ENCODE measurements at regions not wholly inside any gene's neighbourhood (a gene's known extent, or its start where the extent isn't known, plus 50 kb on each side); places are given as distances from the start of the nearest gene placed in this dataset.

- Histone ChIP-seq H3K9ac (no peak overlapping the region), H2AFZ (ENCODE audit: low read depth) (no peak overlapping the region), H3K4me1 (ENCODE audit: low read depth, poor library complexity, severe bottlenecking) (no peaks in the 10 kb centered on the region), H3K36me3 (ENCODE audit: insufficient read depth) (no peaks in the 10 kb centered on the region), H3K27me3 (ENCODE audit: insufficient read depth, low read depth) (no peaks in the 10 kb centered on the region), H3K4me3 (IDR thresholded peaks at IDR 0.05; ENCODE audit: insufficient read depth, low read depth, low read length) (no peak overlapping the region), H3K4me2 (no peak overlapping the region), H3K27ac (no peak overlapping the region), H4K20me1 (ENCODE audit: insufficient read depth) (no peaks in the 10 kb centered on the region), H3K79me2 (ENCODE audit: insufficient read depth, low read depth) (no peaks in the 10 kb centered on the region)
- TF ChIP-seq CTCF (conservative IDR thresholded peaks at IDR 0.05; ENCODE audit: low read depth, low read length): no peak
Measured at GRCh38 chr22:34102633-34103032, 182.4 kb upstream of the LARGE1 start.

GRCh38 chr22:34105461-34106062 lies 185.3 kb upstream of the LARGE1 start:
- no peak overlapping the region for H3K9ac ChIP-seq
- no peak overlapping the region for H3K4me2 ChIP-seq
- H2AFZ ChIP-seq (ENCODE audit: low read depth): no peak overlapping the region
- H3K36me3 ChIP-seq (ENCODE audit: insufficient read depth): no peaks in the 10 kb centered on the region
- TF ChIP-seq CTCF (conservative IDR thresholded peaks at IDR 0.05; ENCODE audit: low read depth, low read length): peak; percentile 31; the same call in 1 of the 2 replicates
- H4K20me1 ChIP-seq (ENCODE audit: insufficient read depth): no peaks in the 10 kb centered on the region
- no peaks in the 10 kb centered on the region for H3K79me2 ChIP-seq (ENCODE audit: insufficient read depth, low read depth)
- no peak overlapping the region for H3K4me3 ChIP-seq (IDR thresholded peaks at IDR 0.05; ENCODE audit: insufficient read depth, low read depth, low read length)
- H3K4me1 ChIP-seq (ENCODE audit: low read depth, poor library complexity, severe bottlenecking): no peaks in the 10 kb centered on the region
- no peak overlapping the region for H3K27ac ChIP-seq
- no peaks in the 10 kb centered on the region for H3K27me3 ChIP-seq (ENCODE audit: insufficient read depth, low read depth)

- Histone ChIP-seq H3K27me3 (ENCODE audit: insufficient read depth, low read depth) (no peaks in the 10 kb centered on the region), H2AFZ (ENCODE audit: low read depth) (no peak overlapping the region), H3K4me3 (IDR thresholded peaks at IDR 0.05; ENCODE audit: insufficient read depth, low read depth, low read length) (no peak overlapping the region), H3K79me2 (ENCODE audit: insufficient read depth, low read depth) (no peaks in the 10 kb centered on the region), H3K36me3 (ENCODE audit: insufficient read depth) (no peaks in the 10 kb centered on the region), H3K4me1 (ENCODE audit: low read depth, poor library complexity, severe bottlenecking) (no peaks in the 10 kb centered on the region), H3K27ac (no peak overlapping the region), H4K20me1 (ENCODE audit: insufficient read depth) (no peaks in the 10 kb centered on the region), H3K9ac (no peak overlapping the region), H3K4me2 (no peak overlapping the region)
- no peak for TF ChIP-seq CTCF (conservative IDR thresholded peaks at IDR 0.05; ENCODE audit: low read depth, low read length)
Measured at GRCh38 chr22:34108168-34108567, 187.9 kb upstream of the LARGE1 start.

GRCh38 chr22:34111210-34111824 lies 191.0 kb upstream of the LARGE1 start:
- Histone ChIP-seq H3K4me3 (IDR thresholded peaks at IDR 0.05; ENCODE audit: insufficient read depth, low read depth, low read length) (no peak overlapping the region), H3K27ac (no peak overlapping the region), H3K36me3 (ENCODE audit: insufficient read depth) (no peaks in the 10 kb centered on the region), H3K9ac (no peak overlapping the region), H2AFZ (ENCODE audit: low read depth) (no peak overlapping the region), H3K79me2 (ENCODE audit: insufficient read depth, low read depth) (no peaks in the 10 kb centered on the region), H3K27me3 (ENCODE audit: insufficient read depth, low read depth) (no peaks in the 10 kb centered on the region), H3K4me2 (no peak overlapping the region), H3K4me1 (ENCODE audit: low read depth, poor library complexity, severe bottlenecking) (no peaks in the 10 kb centered on the region), H4K20me1 (ENCODE audit: insufficient read depth) (no peaks in the 10 kb centered on the region)
- TF ChIP-seq CTCF (conservative IDR thresholded peaks at IDR 0.05; ENCODE audit: low read depth, low read length): peak; percentile 83

Measured in KMS-11 (cell line).